ENCODE measurements at regions not wholly inside any gene's neighbourhood (a gene's known extent, or its start where the extent isn't known, plus 50 kb on each side); places are given as distances from the start of the nearest gene placed in this dataset.

DNA sequence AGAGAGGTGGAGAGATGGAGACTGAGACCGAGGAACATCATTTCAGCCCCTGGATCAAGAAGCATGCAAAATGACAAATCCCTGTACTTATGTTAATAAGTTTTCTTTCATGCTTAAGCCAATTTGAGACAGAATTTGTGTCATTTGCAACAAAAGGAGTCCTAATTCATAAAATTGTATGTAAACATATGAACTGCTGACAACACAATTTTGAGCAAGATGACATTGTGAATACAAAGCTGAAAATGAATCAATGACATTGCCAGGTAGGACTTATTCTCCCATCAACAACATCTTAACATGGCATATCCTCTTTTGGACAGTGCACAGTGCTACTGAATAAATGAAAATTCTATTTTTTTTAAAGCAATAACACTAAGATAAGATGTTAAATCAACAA, 264.0 kb downstream of the WDR11 start:
- Histone ChIP-seq H3K27ac (ENCODE audit: low read depth, low read length) (no peak overlapping the region), H3K4me3 (replicated peaks in 1 of 2; ENCODE audit: low read depth in 1 of 2, low read length in 2 of 2) (no peak overlapping the region), H3K79me2 (ENCODE audit: insufficient read depth, low read length) (no peaks in the 10 kb centered on the region), H4K20me1 (ENCODE audit: insufficient read depth) (no peaks in the 10 kb centered on the region), H3K9ac (ENCODE audit: low read length) (no peak overlapping the region), H3K9me3 (ENCODE audit: control insufficient read depth in 1 of 2, insufficient read depth in 1 of 2, low read depth in 1 of 2, low read length in 2 of 2) (no peaks in the 10 kb centered on the region), H3K27me3 (ENCODE audit: insufficient read depth, low read length) (no peaks in the 10 kb centered on the region), H3K36me3 (ENCODE audit: control insufficient read depth in 1 of 2, insufficient read depth in 2 of 2, low read length in 2 of 2) (no peaks in the 10 kb centered on the region), H3K4me2 (ENCODE audit: low read length) (no peak overlapping the region), H2AFZ (ENCODE audit: low read depth, low read length, poor library complexity, severe bottlenecking) (no peak overlapping the region), H3K4me1 (ENCODE audit: control insufficient read depth in 1 of 2, insufficient read depth in 2 of 2, low read length in 2 of 2) (peaks cover 16 to 20% of the 10 kb centered on the region in 2 experiments), H3K9me2 (ENCODE audit: insufficient read depth) (no peaks in the 10 kb centered on the region)
- intact Hi-C loops (cut with micrococcal nuclease): no loop called here
- TF ChIP-seq EZH2 (IDR thresholded peaks at IDR 0.05): no peak
- no peak for TF ChIP-seq CBX3 (IDR thresholded peaks at IDR 0.05; ENCODE audit: low read depth)
- TF ChIP-seq, protein P1, sequence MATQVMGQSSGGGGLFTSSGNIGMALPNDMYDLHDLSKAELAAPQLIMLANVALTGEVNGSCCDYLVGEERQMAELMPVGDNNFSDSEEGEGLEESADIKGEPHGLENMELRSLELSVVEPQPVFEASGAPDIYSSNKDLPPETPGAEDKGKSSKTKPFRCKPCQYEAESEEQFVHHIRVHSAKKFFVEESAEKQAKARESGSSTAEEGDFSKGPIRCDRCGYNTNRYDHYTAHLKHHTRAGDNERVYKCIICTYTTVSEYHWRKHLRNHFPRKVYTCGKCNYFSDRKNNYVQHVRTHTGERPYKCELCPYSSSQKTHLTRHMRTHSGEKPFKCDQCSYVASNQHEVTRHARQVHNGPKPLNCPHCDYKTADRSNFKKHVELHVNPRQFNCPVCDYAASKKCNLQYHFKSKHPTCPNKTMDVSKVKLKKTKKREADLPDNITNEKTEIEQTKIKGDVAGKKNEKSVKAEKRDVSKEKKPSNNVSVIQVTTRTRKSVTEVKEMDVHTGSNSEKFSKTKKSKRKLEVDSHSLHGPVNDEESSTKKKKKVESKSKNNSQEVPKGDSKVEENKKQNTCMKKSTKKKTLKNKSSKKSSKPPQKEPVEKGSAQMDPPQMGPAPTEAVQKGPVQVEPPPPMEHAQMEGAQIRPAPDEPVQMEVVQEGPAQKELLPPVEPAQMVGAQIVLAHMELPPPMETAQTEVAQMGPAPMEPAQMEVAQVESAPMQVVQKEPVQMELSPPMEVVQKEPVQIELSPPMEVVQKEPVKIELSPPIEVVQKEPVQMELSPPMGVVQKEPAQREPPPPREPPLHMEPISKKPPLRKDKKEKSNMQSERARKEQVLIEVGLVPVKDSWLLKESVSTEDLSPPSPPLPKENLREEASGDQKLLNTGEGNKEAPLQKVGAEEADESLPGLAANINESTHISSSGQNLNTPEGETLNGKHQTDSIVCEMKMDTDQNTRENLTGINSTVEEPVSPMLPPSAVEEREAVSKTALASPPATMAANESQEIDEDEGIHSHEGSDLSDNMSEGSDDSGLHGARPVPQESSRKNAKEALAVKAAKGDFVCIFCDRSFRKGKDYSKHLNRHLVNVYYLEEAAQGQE (IDR thresholded peaks at IDR 0.05; ENCODE audit: low read depth): no peak
- TF ChIP-seq ZNF274 (IDR thresholded peaks at IDR 0.05; ENCODE audit: low read depth, low read length): no peak
- TF ChIP-seq TCF7L2 (IDR thresholded peaks at IDR 0.05; ENCODE audit: borderline replicate concordance, extremely low read depth, insufficient read depth, insufficient read length): no peak
- TF ChIP-seq, protein P2, sequence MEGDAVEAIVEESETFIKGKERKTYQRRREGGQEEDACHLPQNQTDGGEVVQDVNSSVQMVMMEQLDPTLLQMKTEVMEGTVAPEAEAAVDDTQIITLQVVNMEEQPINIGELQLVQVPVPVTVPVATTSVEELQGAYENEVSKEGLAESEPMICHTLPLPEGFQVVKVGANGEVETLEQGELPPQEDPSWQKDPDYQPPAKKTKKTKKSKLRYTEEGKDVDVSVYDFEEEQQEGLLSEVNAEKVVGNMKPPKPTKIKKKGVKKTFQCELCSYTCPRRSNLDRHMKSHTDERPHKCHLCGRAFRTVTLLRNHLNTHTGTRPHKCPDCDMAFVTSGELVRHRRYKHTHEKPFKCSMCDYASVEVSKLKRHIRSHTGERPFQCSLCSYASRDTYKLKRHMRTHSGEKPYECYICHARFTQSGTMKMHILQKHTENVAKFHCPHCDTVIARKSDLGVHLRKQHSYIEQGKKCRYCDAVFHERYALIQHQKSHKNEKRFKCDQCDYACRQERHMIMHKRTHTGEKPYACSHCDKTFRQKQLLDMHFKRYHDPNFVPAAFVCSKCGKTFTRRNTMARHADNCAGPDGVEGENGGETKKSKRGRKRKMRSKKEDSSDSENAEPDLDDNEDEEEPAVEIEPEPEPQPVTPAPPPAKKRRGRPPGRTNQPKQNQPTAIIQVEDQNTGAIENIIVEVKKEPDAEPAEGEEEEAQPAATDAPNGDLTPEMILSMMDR (IDR thresholded peaks at IDR 0.05 in 2 of 3, conservative IDR thresholded peaks at IDR 0.05 in 1 of 3; ENCODE audit: borderline replicate concordance in 1 of 3, insufficient read depth in 1 of 3, low read depth in 2 of 3, low read length in 2 of 3): no peak
- RAD21 ChIA-PET (ENCODE audit: low non-redundant PET in 1 of 2, low total read pairs in 2 of 2, uncharacterized antibody in 2 of 2, unreplicated experiment in 2 of 2): no interaction called here
- ATAC-seq: no peak
- CTCF ChIA-PET: no interaction called here
- BruUV-seq (replicated peaks): no TSS peak
- no peak for DNase-seq (ENCODE audit: low read depth, low spot score)
- POLR2A ChIA-PET: no interaction called here
